ENCODE measurements at regions not wholly inside any gene's neighbourhood (a gene's known extent, or its start where the extent isn't known, plus 50 kb on each side); places are given as distances from the start of the nearest gene placed in this dataset.
A peak's percentile ranks its signal among the peaks of the same experiment; 100 is the strongest.

DNA sequence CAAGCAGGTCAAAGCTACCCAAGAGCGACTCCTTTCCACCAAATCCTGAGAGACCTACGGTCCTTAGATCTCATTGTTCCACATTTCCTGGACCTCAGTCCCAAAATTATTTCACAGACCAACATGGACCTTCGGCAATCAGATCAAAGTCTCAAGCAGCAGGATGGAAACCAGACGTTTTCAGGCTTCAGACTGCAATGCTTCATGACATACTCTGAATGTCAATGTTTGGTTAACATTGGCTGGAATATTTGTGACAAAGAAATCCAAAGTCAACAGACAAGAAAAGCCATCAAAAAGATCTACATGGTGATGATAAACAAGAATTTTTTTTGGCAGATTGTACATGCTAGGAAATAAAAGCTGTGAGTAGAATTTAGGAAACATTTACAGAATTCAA, 1057.3 kb downstream of the ADGRL2 start:
- no CpG with 5 or more reads among the region's 4 CpGs for WGBS, 2 donors (ENCODE audit: extremely low coverage in 2 of 2, insufficient read length in 2 of 2, insufficient replicate concordance in 1 of 2)
- H2BK120ac ChIP-seq (ENCODE audit: low read depth, low read length), result no peak overlapping the region

DNA sequence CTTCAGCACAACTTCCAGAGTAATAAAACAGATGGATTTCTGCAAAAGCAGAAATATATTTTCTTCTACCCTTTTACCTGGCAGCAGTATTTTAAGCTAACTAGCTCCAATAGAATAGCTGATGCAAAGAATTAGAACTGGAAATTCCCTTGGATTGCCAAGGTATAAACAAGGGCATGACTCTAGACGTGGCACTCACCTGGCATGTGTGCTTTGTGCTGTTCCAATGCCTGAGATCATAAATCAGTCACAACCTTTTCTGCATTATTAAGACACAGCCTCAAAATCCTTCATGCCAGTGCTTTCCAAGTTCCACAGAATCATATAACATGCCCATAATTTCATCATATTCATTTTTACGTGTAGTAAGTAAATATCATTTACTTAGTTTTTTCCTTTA, 1048.7 kb downstream of the ADGRL2 start:
- Histone ChIP-seq H3K4ac (ENCODE audit: low read length) (no peak overlapping the region), H2BK15ac (ENCODE audit: low read length) (no peak overlapping the region), H3K18ac (ENCODE audit: low read length) (no peak overlapping the region), H2AK5ac (ENCODE audit: low read depth, low read length) (no peak overlapping the region), H3K79me1 (ENCODE audit: low read depth, low read length) (no peaks in the 10 kb centered on the region), H3K9me3 (replicated peaks in 1 of 2; ENCODE audit: control insufficient read depth in 2 of 2, insufficient read depth in 1 of 2, low read depth in 1 of 2, low read length in 2 of 2) (no peaks in the 10 kb centered on the region), H3K23ac (ENCODE audit: low read depth, low read length, poor library complexity) (no peak overlapping the region), H2BK12ac (ENCODE audit: low read length) (no peak overlapping the region), H3K4me3 (ENCODE audit: low read length in 2 of 2) (no peak overlapping the region), H3K14ac (ENCODE audit: low read length) (no peak overlapping the region), H4K91ac (ENCODE audit: low read depth, low read length, poor library complexity) (no peak overlapping the region), H2BK120ac (ENCODE audit: low read depth, low read length) (no peak overlapping the region), H3K4me1 (ENCODE audit: control insufficient read depth in 2 of 2, insufficient read depth in 1 of 2, low read depth in 1 of 2, low read length in 2 of 2) (peaks cover 3 to 16% of the 10 kb centered on the region in 2 donors), H3K4me2 (ENCODE audit: insufficient read depth, low read length, poor library complexity, severe bottlenecking) (no peak overlapping the region), H3K36me3 (replicated peaks in 1 of 2; ENCODE audit: control insufficient read depth in 2 of 2, insufficient read depth in 2 of 2, low read length in 2 of 2) (no peaks in the 10 kb centered on the region), H2AFZ (ENCODE audit: low read length) (no peak overlapping the region), H3K27ac (replicated peaks; ENCODE audit: low read length) (no peak overlapping the region), H4K8ac (ENCODE audit: low read depth, low read length) (no peak overlapping the region), H2BK5ac (ENCODE audit: low read length) (no peak overlapping the region), H3K9ac (ENCODE audit: low read depth, low read length, poor library complexity) (no peak overlapping the region), H3K27me3 (ENCODE audit: control insufficient read depth in 3 of 3, insufficient read depth in 3 of 3, low read depth in 1 of 3, low read length in 3 of 3) (no peaks in the 10 kb centered on the region)
- no CpG with 5 or more reads among the region's 2 CpGs for WGBS, 2 donors (ENCODE audit: extremely low coverage in 2 of 2, insufficient read length in 2 of 2, insufficient replicate concordance in 1 of 2)
- no peak for DNase-seq (ENCODE audit: low spot score)

More for the DNA sequence above, 1057.3 kb downstream of the ADGRL2 start:
- Histone ChIP-seq H3K36me3 (replicated peaks in 1 of 2; ENCODE audit: control insufficient read depth in 2 of 2, insufficient read depth in 2 of 2, low read length in 2 of 2) (no peaks in the 10 kb centered on the region), H3K4me3 (ENCODE audit: low read length in 2 of 2) (no peak overlapping the region), H3K27ac (replicated peaks; ENCODE audit: low read length) (no peak overlapping the region), H3K9ac (ENCODE audit: low read depth, low read length, poor library complexity) (no peak overlapping the region), H3K18ac (ENCODE audit: low read length) (no peak overlapping the region), H2BK12ac (ENCODE audit: low read length) (no peak overlapping the region), H2BK5ac (ENCODE audit: low read length) (no peak overlapping the region), H4K91ac (ENCODE audit: low read depth, low read length, poor library complexity) (no peak overlapping the region), H3K4me2 (ENCODE audit: insufficient read depth, low read length, poor library complexity, severe bottlenecking) (no peak overlapping the region), H3K4me1 (ENCODE audit: control insufficient read depth in 2 of 2, insufficient read depth in 1 of 2, low read depth in 1 of 2, low read length in 2 of 2) (no peaks in the 10 kb centered on the region), H3K14ac (ENCODE audit: low read length) (no peak overlapping the region), H3K23ac (ENCODE audit: low read depth, low read length, poor library complexity) (no peak overlapping the region), H2AK5ac (ENCODE audit: low read depth, low read length) (no peak overlapping the region), H2BK15ac (ENCODE audit: low read length) (no peak overlapping the region), H3K4ac (ENCODE audit: low read length) (no peak overlapping the region), H3K9me3 (replicated peaks in 1 of 2; ENCODE audit: control insufficient read depth in 2 of 2, insufficient read depth in 1 of 2, low read depth in 1 of 2, low read length in 2 of 2) (peaks cover 0 to 4% of the 10 kb centered on the region in 2 donors), H2AFZ (ENCODE audit: low read length) (peak overlapping the region; percentile 31), H3K79me1 (ENCODE audit: low read depth, low read length) (no peaks in the 10 kb centered on the region), H3K27me3 (ENCODE audit: control insufficient read depth in 3 of 3, insufficient read depth in 3 of 3, low read depth in 1 of 3, low read length in 3 of 3) (no peaks in the 10 kb centered on the region), H4K8ac (ENCODE audit: low read depth, low read length) (no peak overlapping the region)
- no peak for DNase-seq (ENCODE audit: low spot score)

DNA sequence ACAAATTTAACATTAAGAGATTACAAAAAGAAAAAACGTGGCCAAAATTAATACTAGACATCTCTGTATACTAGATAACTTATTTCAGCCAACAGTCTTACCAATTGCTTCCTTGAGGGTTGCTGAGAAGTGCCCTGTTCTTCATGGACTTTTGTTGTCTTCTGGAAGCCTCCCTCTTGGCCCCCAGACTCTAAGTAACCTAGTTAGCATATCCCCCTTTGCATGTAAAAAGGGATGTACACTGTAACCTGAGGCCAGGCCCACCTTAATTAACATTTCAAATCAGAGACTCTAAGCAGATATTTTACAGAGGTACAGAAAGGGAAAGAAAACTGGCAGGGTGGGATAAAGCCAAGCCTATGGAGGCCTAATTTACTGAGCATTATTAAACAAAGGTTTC, 1047.3 kb downstream of the ADGRL2 start:
- Histone ChIP-seq H2BK15ac (ENCODE audit: low read length) (no peak overlapping the region), H3K4me2 (ENCODE audit: insufficient read depth, low read length, poor library complexity, severe bottlenecking) (no peak overlapping the region), H3K4me1 (ENCODE audit: control insufficient read depth in 2 of 2, insufficient read depth in 1 of 2, low read depth in 1 of 2, low read length in 2 of 2) (peaks cover 3 to 16% of the 10 kb centered on the region in 2 donors), H3K27ac (replicated peaks; ENCODE audit: low read length) (no peak overlapping the region), H2BK120ac (ENCODE audit: low read depth, low read length) (no peak overlapping the region), H2AK5ac (ENCODE audit: low read depth, low read length) (no peak overlapping the region), H3K4me3 (ENCODE audit: low read length in 2 of 2) (no peak overlapping the region), H3K4ac (ENCODE audit: low read length) (no peak overlapping the region), H4K8ac (ENCODE audit: low read depth, low read length) (no peak overlapping the region), H3K79me1 (ENCODE audit: low read depth, low read length) (no peaks in the 10 kb centered on the region), H3K14ac (ENCODE audit: low read length) (no peak overlapping the region), H2BK12ac (ENCODE audit: low read length) (no peak overlapping the region), H3K18ac (ENCODE audit: low read length) (no peak overlapping the region), H4K91ac (ENCODE audit: low read depth, low read length, poor library complexity) (no peak overlapping the region), H3K9ac (ENCODE audit: low read depth, low read length, poor library complexity) (no peak overlapping the region), H3K36me3 (replicated peaks in 1 of 2; ENCODE audit: control insufficient read depth in 2 of 2, insufficient read depth in 2 of 2, low read length in 2 of 2) (no peaks in the 10 kb centered on the region), H3K23ac (ENCODE audit: low read depth, low read length, poor library complexity) (no peak overlapping the region), H2BK5ac (ENCODE audit: low read length) (no peak overlapping the region), H3K27me3 (ENCODE audit: control insufficient read depth in 3 of 3, insufficient read depth in 3 of 3, low read depth in 1 of 3, low read length in 3 of 3) (no peaks in the 10 kb centered on the region), H3K9me3 (replicated peaks in 1 of 2; ENCODE audit: control insufficient read depth in 2 of 2, insufficient read depth in 1 of 2, low read depth in 1 of 2, low read length in 2 of 2) (no peaks in the 10 kb centered on the region), H2AFZ (ENCODE audit: low read length) (peak overlapping the region; percentile 42)
- no CpG with 5 or more reads among the region's 1 CpG for WGBS, 2 donors (ENCODE audit: extremely low coverage in 2 of 2, insufficient read length in 2 of 2, insufficient replicate concordance in 1 of 2)
- no peak for DNase-seq (ENCODE audit: low spot score)

DNA sequence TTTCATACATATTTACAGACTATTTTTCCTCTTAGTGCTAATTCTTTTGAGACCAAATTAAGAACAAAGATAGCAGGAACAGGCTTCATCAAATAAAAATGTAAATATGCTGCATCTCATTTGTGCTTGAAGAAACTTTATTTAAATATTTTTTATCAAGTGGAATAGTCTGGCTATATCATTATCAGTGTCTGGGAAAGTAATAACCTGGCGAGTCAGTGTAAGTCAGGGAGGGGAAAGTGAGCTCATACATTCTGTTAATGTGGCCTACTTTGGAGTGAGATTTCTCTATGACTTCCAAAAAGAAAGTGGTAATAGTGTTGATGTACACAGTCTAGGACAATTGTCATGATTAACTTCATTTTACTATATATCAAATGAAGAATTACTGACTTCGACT, 1045.1 kb downstream of the ADGRL2 start:
- Histone ChIP-seq H3K4me3 (ENCODE audit: low read length in 2 of 2) (no peak overlapping the region), H3K27ac (replicated peaks; ENCODE audit: low read length) (no peak overlapping the region), H3K27me3 (ENCODE audit: control insufficient read depth in 3 of 3, insufficient read depth in 3 of 3, low read depth in 1 of 3, low read length in 3 of 3) (no peaks in the 10 kb centered on the region), H2BK12ac (ENCODE audit: low read length) (no peak overlapping the region), H2BK15ac (ENCODE audit: low read length) (no peak overlapping the region), H3K4ac (ENCODE audit: low read length) (no peak overlapping the region), H3K14ac (ENCODE audit: low read length) (no peak overlapping the region), H2AFZ (ENCODE audit: low read length) (no peak overlapping the region), H2AK5ac (ENCODE audit: low read depth, low read length) (no peak overlapping the region), H2BK5ac (ENCODE audit: low read length) (no peak overlapping the region), H3K9ac (ENCODE audit: low read depth, low read length, poor library complexity) (no peak overlapping the region), H3K23ac (ENCODE audit: low read depth, low read length, poor library complexity) (no peak overlapping the region), H3K4me1 (ENCODE audit: control insufficient read depth in 2 of 2, insufficient read depth in 1 of 2, low read depth in 1 of 2, low read length in 2 of 2) (peaks cover 3 to 16% of the 10 kb centered on the region in 2 donors), H4K8ac (ENCODE audit: low read depth, low read length) (no peak overlapping the region), H3K4me2 (ENCODE audit: insufficient read depth, low read length, poor library complexity, severe bottlenecking) (no peak overlapping the region), H3K36me3 (replicated peaks in 1 of 2; ENCODE audit: control insufficient read depth in 2 of 2, insufficient read depth in 2 of 2, low read length in 2 of 2) (no peaks in the 10 kb centered on the region), H4K91ac (ENCODE audit: low read depth, low read length, poor library complexity) (no peak overlapping the region), H3K18ac (ENCODE audit: low read length) (no peak overlapping the region), H3K79me1 (ENCODE audit: low read depth, low read length) (no peaks in the 10 kb centered on the region), H2BK120ac (ENCODE audit: low read depth, low read length) (no peak overlapping the region), H3K9me3 (replicated peaks in 1 of 2; ENCODE audit: control insufficient read depth in 2 of 2, insufficient read depth in 1 of 2, low read depth in 1 of 2, low read length in 2 of 2) (no peaks in the 10 kb centered on the region)
- WGBS, 2 donors (ENCODE audit: extremely low coverage in 2 of 2, insufficient read length in 2 of 2, insufficient replicate concordance in 1 of 2), result no CpG with 5 or more reads among the region's 2 CpGs
- no peak for DNase-seq (ENCODE audit: low spot score)
